ENCODE measurements at regions not wholly inside any gene's neighbourhood (a gene's known extent, or its start where the extent isn't known, plus 50 kb on each side); places are given as distances from the start of the nearest gene placed in this dataset.

DNA sequence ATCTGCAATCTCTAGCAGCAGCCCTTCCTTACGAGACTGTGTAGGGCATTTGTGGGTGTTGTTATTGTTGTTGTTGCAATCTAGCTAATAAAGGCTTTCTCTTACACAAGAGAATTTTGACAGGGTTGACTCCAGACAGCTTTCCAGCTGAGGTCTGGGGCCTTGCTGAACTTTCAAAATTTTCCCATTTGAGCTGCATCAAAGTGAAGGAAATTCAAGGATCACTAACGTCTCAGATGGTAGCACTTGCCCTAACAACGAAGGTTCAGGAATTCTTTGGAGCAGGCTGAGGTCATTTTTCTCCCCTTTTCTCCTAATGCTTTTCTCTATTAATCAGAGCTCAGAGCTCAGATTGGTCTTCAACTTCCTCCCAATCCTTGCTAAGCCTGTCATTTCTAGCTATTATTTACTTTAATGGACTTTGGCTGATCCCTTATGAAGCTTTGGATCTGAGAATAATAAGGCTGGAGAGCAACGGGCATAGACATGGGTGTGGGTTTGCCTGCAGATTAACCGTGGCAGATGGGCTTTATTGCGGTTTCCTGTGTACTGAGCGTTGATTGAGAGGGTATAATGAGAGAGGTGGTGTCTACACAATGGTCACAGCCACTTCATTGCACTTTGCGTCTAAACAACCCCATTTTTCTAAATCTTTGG is 614.0 kb upstream of the AGTR1 start:
- Histone ChIP-seq H2BK5ac (ENCODE audit: low read depth, low read length, poor library complexity, severe bottlenecking) (no peak overlapping the region), H3K27me3 (ENCODE audit: control insufficient read depth, insufficient read depth, low read length) (no peaks in the 10 kb centered on the region), H2AK5ac (ENCODE audit: low read depth, low read length) (no peak overlapping the region), H3K4ac (ENCODE audit: low read depth, low read length) (no peak overlapping the region), H3K27ac (ENCODE audit: insufficient read depth, low read length) (no peak overlapping the region), H3K36me3 (ENCODE audit: control insufficient read depth, insufficient read depth, low read length) (no peaks in the 10 kb centered on the region), H3K4me2 (ENCODE audit: low read depth, low read length) (no peak overlapping the region), H2AK9ac (replicated peaks; ENCODE audit: low read depth, low read length, poor library complexity) (no peak overlapping the region), H3K79me1 (ENCODE audit: low read depth in 1 of 2, low read length in 2 of 2) (no peaks in the 10 kb centered on the region), H3K56ac (ENCODE audit: extremely low read depth, insufficient read depth, low read length) (no peak overlapping the region), H4K91ac (ENCODE audit: insufficient read depth, low read depth, low read length) (no peak overlapping the region), H2BK15ac (ENCODE audit: low read depth, low read length) (no peak overlapping the region), H3K4me1 (ENCODE audit: control insufficient read depth, insufficient read depth, low read length) (no peaks in the 10 kb centered on the region), H3K23ac (ENCODE audit: low read depth, low read length) (no peak overlapping the region), H3K9me1 (ENCODE audit: insufficient read depth, low read length) (no peaks in the 10 kb centered on the region), H3K14ac (replicated peaks; ENCODE audit: low read depth, low read length) (no peak overlapping the region), H4K5ac (ENCODE audit: low read depth, low read length) (no peak overlapping the region), H4K8ac (ENCODE audit: low read depth in 2 of 2, low read length in 2 of 2) (no peak overlapping the region), H3K18ac (ENCODE audit: low read depth, low read length) (no peak overlapping the region), H2AFZ (replicated peaks; ENCODE audit: low read length, poor library complexity) (no peak overlapping the region), H3K9me3 (ENCODE audit: control insufficient read depth, insufficient read depth, low read length) (no peaks in the 10 kb centered on the region), H2BK20ac (ENCODE audit: low read depth, low read length) (no peak overlapping the region), H3K9ac (ENCODE audit: low read depth, low read length) (no peak overlapping the region), H4K20me1 (ENCODE audit: insufficient read depth, low read length) (no peaks in the 10 kb centered on the region), H3K4me3 (ENCODE audit: insufficient read depth, low read depth, low read length) (no peak overlapping the region), H2BK120ac (ENCODE audit: low read depth, low read length) (no peak overlapping the region)
- dilution Hi-C loops (cut with HindIII; ENCODE audit: low sequenced_read_pairs, unreplicated experiment), result no loop called here
- DNase-seq (no peak), ATAC-seq (ENCODE audit: low read depth) (no peak)
- TF ChIP-seq RFX5 (IDR thresholded peaks at IDR 0.05; ENCODE audit: low read depth, low read length), result no peak
- no peak for TF ChIP-seq RCOR1 (IDR thresholded peaks at IDR 0.05; ENCODE audit: insufficient replicate concordance, low read length)
- TF ChIP-seq POLR2A (IDR thresholded peaks at IDR 0.05; ENCODE audit: low read depth, low read length), result no peak
- TF ChIP-seq, protein P1, sequence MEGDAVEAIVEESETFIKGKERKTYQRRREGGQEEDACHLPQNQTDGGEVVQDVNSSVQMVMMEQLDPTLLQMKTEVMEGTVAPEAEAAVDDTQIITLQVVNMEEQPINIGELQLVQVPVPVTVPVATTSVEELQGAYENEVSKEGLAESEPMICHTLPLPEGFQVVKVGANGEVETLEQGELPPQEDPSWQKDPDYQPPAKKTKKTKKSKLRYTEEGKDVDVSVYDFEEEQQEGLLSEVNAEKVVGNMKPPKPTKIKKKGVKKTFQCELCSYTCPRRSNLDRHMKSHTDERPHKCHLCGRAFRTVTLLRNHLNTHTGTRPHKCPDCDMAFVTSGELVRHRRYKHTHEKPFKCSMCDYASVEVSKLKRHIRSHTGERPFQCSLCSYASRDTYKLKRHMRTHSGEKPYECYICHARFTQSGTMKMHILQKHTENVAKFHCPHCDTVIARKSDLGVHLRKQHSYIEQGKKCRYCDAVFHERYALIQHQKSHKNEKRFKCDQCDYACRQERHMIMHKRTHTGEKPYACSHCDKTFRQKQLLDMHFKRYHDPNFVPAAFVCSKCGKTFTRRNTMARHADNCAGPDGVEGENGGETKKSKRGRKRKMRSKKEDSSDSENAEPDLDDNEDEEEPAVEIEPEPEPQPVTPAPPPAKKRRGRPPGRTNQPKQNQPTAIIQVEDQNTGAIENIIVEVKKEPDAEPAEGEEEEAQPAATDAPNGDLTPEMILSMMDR (conservative IDR thresholded peaks at IDR 0.05; ENCODE audit: low read depth, low read length), result no peak
- TF ChIP-seq NFE2L2 (IDR thresholded peaks at IDR 0.05; ENCODE audit: low read depth, low read length), result no peak
- TF ChIP-seq FOS (IDR thresholded peaks at IDR 0.05; ENCODE audit: low read depth, low read length), result no peak
- TF ChIP-seq MXI1 (IDR thresholded peaks at IDR 0.05; ENCODE audit: borderline replicate concordance, low read depth, low read length), result no peak
- no peak for TF ChIP-seq SMC3 (IDR thresholded peaks at IDR 0.05; ENCODE audit: low read depth, low read length)
- TF ChIP-seq, protein P2, sequence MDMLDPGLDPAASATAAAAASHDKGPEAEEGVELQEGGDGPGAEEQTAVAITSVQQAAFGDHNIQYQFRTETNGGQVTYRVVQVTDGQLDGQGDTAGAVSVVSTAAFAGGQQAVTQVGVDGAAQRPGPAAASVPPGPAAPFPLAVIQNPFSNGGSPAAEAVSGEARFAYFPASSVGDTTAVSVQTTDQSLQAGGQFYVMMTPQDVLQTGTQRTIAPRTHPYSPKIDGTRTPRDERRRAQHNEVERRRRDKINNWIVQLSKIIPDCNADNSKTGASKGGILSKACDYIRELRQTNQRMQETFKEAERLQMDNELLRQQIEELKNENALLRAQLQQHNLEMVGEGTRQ (IDR thresholded peaks at IDR 0.05; ENCODE audit: low read depth, low read length), result no peak
- no peak for TF ChIP-seq MAZ (IDR thresholded peaks at IDR 0.05; ENCODE audit: borderline replicate concordance, low read depth, low read length)
- TF ChIP-seq RAD21 (IDR thresholded peaks at IDR 0.05; ENCODE audit: low read length), result no peak
- TF ChIP-seq CEBPB (IDR thresholded peaks at IDR 0.05; ENCODE audit: low read depth, low read length), result no peak
- TF ChIP-seq BHLHE40 (IDR thresholded peaks at IDR 0.05; ENCODE audit: low read depth, low read length), result no peak
- TF ChIP-seq MAFK (IDR thresholded peaks at IDR 0.05; ENCODE audit: low read depth, low read length), result no peak
- BruUV-seq (replicated peaks), result no TSS peak
- POLR2A ChIA-PET (ENCODE audit: unreplicated experiment), result no interaction called here
- CTCF ChIA-PET, result interaction anchor here (0.6 kb wide), 1 partner anchor 144 kb away, joined by 3 read pairs; no protein-coding TSS in a partner anchor
- WGBS, 2 experiments (ENCODE audit: extremely low coverage in 2 of 2, insufficient read length in 1 of 2), result 22% methylated on average over 2 of the region's 8 CpGs; no CpG with 5 or more reads in 1 of the 2 experiments
- intact Hi-C loops (cut with micrococcal nuclease), result no loop called here
- in situ Hi-C loops (cut with MboI; ENCODE audit: low sequenced_read_pairs), result no loop called here

Data from IMR-90 (cell line).